Activated naive CD4-positive, alpha-beta T cell treated with anti-CD3 and anti-CD28 coated beads for 36 hours (primary cell): ENCODE measurements at regions not wholly inside any gene's neighbourhood (a gene's known extent, or its start where the extent isn't known, plus 50 kb on each side); places are given as distances from the start of the nearest gene placed in this dataset.

Source experiments
- CTCF ChIA-PET: fragments of 350-600 bp; sonication (Branson Sonifier 250); formaldehyde crosslinking; loops from one replicate; lab custom pipeline; 2021; ENCODE audit warnings: antibody characterized with exemption; lab: Charles Lee
- DNase-seq: peaks from one replicate; pipeline ENCODE4 v3.0.0-alpha.2; 2020
- H3K27ac Mint-ChIP-seq: one replicate; pipeline ENCODE4 v1.8.0; 2021; ENCODE audit warnings: mild to moderate bottlenecking, mixed read lengths
- H3K27me3 Mint-ChIP-seq: one replicate; pipeline ENCODE4 v1.8.0; 2021; ENCODE audit warnings: low read depth, mixed read lengths
- H3K36me3 Mint-ChIP-seq: one replicate; pipeline ENCODE4 v1.8.0; 2021; ENCODE audit warnings: low read depth, mixed read lengths
- H3K4me1 Mint-ChIP-seq: one replicate; pipeline ENCODE4 v1.8.0; 2021; ENCODE audit warnings: low read depth, mixed read lengths
- H3K4me3 Mint-ChIP-seq: one replicate; pipeline ENCODE4 v1.8.0; 2021; ENCODE audit warnings: mild to moderate bottlenecking, moderate library complexity, mixed read lengths
- H3K9me3 Mint-ChIP-seq: one replicate; pipeline ENCODE4 v1.8.0; 2021; ENCODE audit warnings: mixed read lengths
- intact Hi-C: fragments of 100-400 bp; cut with micrococcal nuclease; formaldehyde crosslinking; loops from one replicate; pipeline ENCODE4 v1.15.1; 2023

GRCh38 chr18:37734406-37734805 is 168.8 kb upstream of the CELF4 start:
- Mint-ChIP-seq H3K27ac (no peak overlapping the region), H3K36me3 (no peaks in the 10 kb centered on the region), H3K4me1 (no peaks in the 10 kb centered on the region), H3K9me3 (peaks cover 4% of the 10 kb centered on the region), H3K27me3 (no peaks in the 10 kb centered on the region), H3K4me3 (no peak overlapping the region)
- intact Hi-C loops = no loop called here
- CTCF ChIA-PET = no interaction called here
- no peak for DNase-seq

- H3K27me3 Mint-ChIP-seq = no peaks in the 10 kb centered on the region
These were observed 164.1 kb upstream of the CELF4 start for GRCh38 chr18:37729716-37730115.

GRCh38 chr18:37724206-37724605 is 158.6 kb upstream of the CELF4 start:
- H3K27me3 Mint-ChIP-seq = no peaks in the 10 kb centered on the region
- no peaks in the 10 kb centered on the region for H3K36me3 Mint-ChIP-seq
- DNase-seq = no peak
- CTCF ChIA-PET = no interaction called here
- no peaks in the 10 kb centered on the region for H3K9me3 Mint-ChIP-seq
- intact Hi-C loops = no loop called here
- no peaks in the 10 kb centered on the region for H3K4me1 Mint-ChIP-seq
- no peak overlapping the region for H3K4me3 Mint-ChIP-seq
- no peak overlapping the region for H3K27ac Mint-ChIP-seq

More at GRCh38 chr18:37729716-37730115, 164.1 kb upstream of the CELF4 start:
- peaks cover 1% of the 10 kb centered on the region for H3K9me3 Mint-ChIP-seq
- DNase-seq = no peak
- H3K4me3 Mint-ChIP-seq = no peak overlapping the region
- intact Hi-C loops = no loop called here
- CTCF ChIA-PET = no interaction called here
- no peaks in the 10 kb centered on the region for H3K4me1 Mint-ChIP-seq
- H3K36me3 Mint-ChIP-seq = no peaks in the 10 kb centered on the region
- H3K27ac Mint-ChIP-seq = no peak overlapping the region

GRCh38 chr18:37721544-37722522 is 156.2 kb upstream of the CELF4 start:
- no peak overlapping the region for H3K27ac Mint-ChIP-seq
- no peak for DNase-seq
- no peaks in the 10 kb centered on the region for H3K9me3 Mint-ChIP-seq
- intact Hi-C loops = no loop called here
- no peaks in the 10 kb centered on the region for H3K36me3 Mint-ChIP-seq
- H3K27me3 Mint-ChIP-seq = no peaks in the 10 kb centered on the region
- CTCF ChIA-PET = no interaction called here
- H3K4me1 Mint-ChIP-seq = no peaks in the 10 kb centered on the region
- H3K4me3 Mint-ChIP-seq = no peak overlapping the region

- no peaks in the 10 kb centered on the region for H3K4me1 Mint-ChIP-seq
- CTCF ChIA-PET = interaction anchor here (0.7 kb wide), 1 partner anchor 61 kb away, joined by 3 read pairs; no protein-coding TSS in a partner anchor
- no peak overlapping the region for H3K27ac Mint-ChIP-seq
- H3K9me3 Mint-ChIP-seq = no peaks in the 10 kb centered on the region
- H3K27me3 Mint-ChIP-seq = no peaks in the 10 kb centered on the region
- H3K36me3 Mint-ChIP-seq = no peaks in the 10 kb centered on the region
- intact Hi-C loops = no loop called here
- no peak overlapping the region for H3K4me3 Mint-ChIP-seq
- no peak for DNase-seq
These were observed 155.1 kb upstream of the CELF4 start for GRCh38 chr18:37720663-37721062.

- Mint-ChIP-seq H3K4me3 (no peak overlapping the region), H3K4me1 (no peaks in the 10 kb centered on the region), H3K36me3 (no peaks in the 10 kb centered on the region), H3K27me3 (no peaks in the 10 kb centered on the region), H3K9me3 (no peaks in the 10 kb centered on the region), H3K27ac (no peak overlapping the region)
- no peak for DNase-seq
- intact Hi-C loops = no loop called here
- CTCF ChIA-PET = interaction anchor here (0.7 kb wide), 1 partner anchor 19 kb away, joined by 3 read pairs; no protein-coding TSS in a partner anchor
These were observed 152.1 kb upstream of the CELF4 start for GRCh38 chr18:37717656-37718055.

- Mint-ChIP-seq H3K4me1 (no peaks in the 10 kb centered on the region), H3K9me3 (no peaks in the 10 kb centered on the region), H3K27me3 (no peaks in the 10 kb centered on the region), H3K36me3 (no peaks in the 10 kb centered on the region), H3K4me3 (no peak overlapping the region), H3K27ac (no peak overlapping the region)
- CTCF ChIA-PET = no interaction called here
- intact Hi-C loops = no loop called here
- no peak for DNase-seq
These were observed 151.5 kb upstream of the CELF4 start for GRCh38 chr18:37717098-37717497.

GRCh38 chr18:37716106-37716735 is 150.6 kb upstream of the CELF4 start:
- no peaks in the 10 kb centered on the region for H3K36me3 Mint-ChIP-seq
- H3K27ac Mint-ChIP-seq = no peak overlapping the region
- no peaks in the 10 kb centered on the region for H3K27me3 Mint-ChIP-seq
- CTCF ChIA-PET = no interaction called here
- no peak overlapping the region for H3K4me3 Mint-ChIP-seq
- DNase-seq = no peak
- H3K4me1 Mint-ChIP-seq = no peaks in the 10 kb centered on the region
- intact Hi-C loops = no loop called here
- no peaks in the 10 kb centered on the region for H3K9me3 Mint-ChIP-seq

- no peak overlapping the region for H3K27ac Mint-ChIP-seq
- no peak for DNase-seq
- H3K9me3 Mint-ChIP-seq = no peaks in the 10 kb centered on the region
- H3K36me3 Mint-ChIP-seq = no peaks in the 10 kb centered on the region
- CTCF ChIA-PET = no interaction called here
- H3K4me3 Mint-ChIP-seq = no peak overlapping the region
- H3K4me1 Mint-ChIP-seq = no peaks in the 10 kb centered on the region
- no peaks in the 10 kb centered on the region for H3K27me3 Mint-ChIP-seq
- intact Hi-C loops = no loop called here
These were observed 149.1 kb upstream of the CELF4 start for GRCh38 chr18:37714691-37715090.

GRCh38 chr18:37712776-37713175 is 147.2 kb upstream of the CELF4 start:
- Mint-ChIP-seq H3K4me1 (no peaks in the 10 kb centered on the region), H3K27ac (no peak overlapping the region), H3K27me3 (no peaks in the 10 kb centered on the region), H3K9me3 (no peaks in the 10 kb centered on the region), H3K36me3 (no peaks in the 10 kb centered on the region), H3K4me3 (no peak overlapping the region)
- CTCF ChIA-PET = no interaction called here
- no peak for DNase-seq
- intact Hi-C loops = no loop called here

GRCh38 chr18:37711766-37712505 is 146.3 kb upstream of the CELF4 start:
- no peaks in the 10 kb centered on the region for H3K27me3 Mint-ChIP-seq
- no peaks in the 10 kb centered on the region for H3K36me3 Mint-ChIP-seq
- no peaks in the 10 kb centered on the region for H3K4me1 Mint-ChIP-seq
- no peak overlapping the region for H3K27ac Mint-ChIP-seq
- no peaks in the 10 kb centered on the region for H3K9me3 Mint-ChIP-seq
- CTCF ChIA-PET = no interaction called here
- H3K4me3 Mint-ChIP-seq = no peak overlapping the region
- intact Hi-C loops = no loop called here
- DNase-seq = no peak

- H3K4me3 Mint-ChIP-seq = no peak overlapping the region
- H3K36me3 Mint-ChIP-seq = no peaks in the 10 kb centered on the region
- DNase-seq = no peak
- H3K27ac Mint-ChIP-seq = no peak overlapping the region
- H3K4me1 Mint-ChIP-seq = no peaks in the 10 kb centered on the region
- CTCF ChIA-PET = no interaction called here
- no peaks in the 10 kb centered on the region for H3K27me3 Mint-ChIP-seq
- intact Hi-C loops = no loop called here
- no peaks in the 10 kb centered on the region for H3K9me3 Mint-ChIP-seq
These were observed 145.1 kb upstream of the CELF4 start for GRCh38 chr18:37710726-37711125.
